ENCODE measurements at regions not wholly inside any gene's neighbourhood (a gene's known extent, or its start where the extent isn't known, plus 50 kb on each side); places are given as distances from the start of the nearest gene placed in this dataset.

DNA sequence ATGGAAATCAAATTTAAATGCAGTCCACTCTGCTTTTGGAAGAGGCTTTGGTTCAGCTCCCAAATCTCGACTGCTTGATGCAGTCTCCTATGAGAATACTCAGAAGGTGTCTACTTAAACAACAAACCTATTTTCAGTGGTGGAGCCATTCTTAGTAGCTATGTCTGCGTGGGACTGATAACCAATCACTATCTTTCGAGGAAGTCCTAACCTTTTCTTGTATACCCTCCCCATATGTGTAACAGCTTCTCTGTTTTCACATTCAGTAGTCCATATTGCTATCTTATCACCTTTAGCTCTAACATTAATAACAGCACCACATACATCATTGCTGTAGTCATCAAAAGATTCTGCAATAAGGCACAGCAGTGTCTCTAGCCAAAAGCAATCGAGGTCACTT is 333.0 kb upstream of the ATP11B start:
- no peak for DNase-seq (ENCODE audit: low read depth)

GRCh38 chr3:182462152-182462551 is 331.2 kb upstream of the ATP11B start:
- no peak for DNase-seq (ENCODE audit: low read depth)

- no peak for DNase-seq (ENCODE audit: low read depth)
Observed at GRCh38 chr3:182464513-182465145, 328.7 kb upstream of the ATP11B start.

GRCh38 chr3:182465301-182466185 is 327.8 kb upstream of the ATP11B start:
- DNase-seq (ENCODE audit: low read depth): no peak

DNA sequence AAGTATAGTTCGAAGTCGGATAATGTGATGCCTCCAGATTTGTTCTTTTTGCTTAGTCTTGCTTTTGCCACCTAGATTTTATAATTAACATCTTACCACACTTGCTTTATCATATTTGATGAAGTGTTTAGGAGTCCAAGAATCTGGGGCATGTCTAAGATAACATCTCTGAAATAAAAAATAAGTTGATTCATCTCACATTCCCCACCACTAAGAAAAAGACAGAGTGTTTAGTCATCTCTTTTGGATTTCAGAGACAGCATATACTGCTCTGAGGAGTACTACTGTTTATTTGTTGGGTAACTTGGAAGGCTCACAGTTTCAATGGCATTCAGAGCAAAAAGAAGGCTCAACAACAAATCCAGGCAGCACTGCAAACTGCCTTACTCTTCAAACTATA is 324.2 kb upstream of the ATP11B start:
- no peak for DNase-seq (ENCODE audit: low read depth)

GRCh38 chr3:182470187-182470586 is 323.1 kb upstream of the ATP11B start:
- no peak for DNase-seq (ENCODE audit: low read depth)

GRCh38 chr3:182473191-182473710 is 320.1 kb upstream of the ATP11B start:
- DNase-seq (ENCODE audit: low read depth): no peak

DNA sequence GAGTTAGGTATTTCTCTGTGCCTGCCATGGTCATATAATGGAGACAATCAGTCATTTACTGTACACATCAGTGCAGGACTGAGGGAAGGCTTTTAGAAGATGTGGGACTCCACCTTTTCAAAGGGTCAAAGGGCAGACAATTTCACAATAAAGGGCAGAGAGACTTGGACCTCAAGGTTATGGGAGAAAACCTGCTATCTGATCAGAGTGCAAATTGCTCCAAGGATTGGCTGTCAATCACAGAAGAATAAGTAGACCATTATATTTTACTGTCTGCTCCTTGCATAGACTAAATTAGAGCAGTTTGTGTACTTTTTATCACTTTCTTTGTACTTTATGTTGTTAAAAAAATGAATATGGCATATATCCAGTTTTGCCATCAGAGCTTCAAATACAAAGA is 314.9 kb upstream of the ATP11B start:
- no peak for DNase-seq (ENCODE audit: low read depth)

- DNase-seq (ENCODE audit: low read depth): peak; percentile 5
Observed at GRCh38 chr3:182479419-182480336, 313.6 kb upstream of the ATP11B start.

GRCh38 chr3:182482705-182483104 is 310.6 kb upstream of the ATP11B start:
- no peak for DNase-seq (ENCODE audit: low read depth)

GRCh38 chr3:182484682-182485081 is 308.6 kb upstream of the ATP11B start:
- no peak for DNase-seq (ENCODE audit: low read depth)

DNA sequence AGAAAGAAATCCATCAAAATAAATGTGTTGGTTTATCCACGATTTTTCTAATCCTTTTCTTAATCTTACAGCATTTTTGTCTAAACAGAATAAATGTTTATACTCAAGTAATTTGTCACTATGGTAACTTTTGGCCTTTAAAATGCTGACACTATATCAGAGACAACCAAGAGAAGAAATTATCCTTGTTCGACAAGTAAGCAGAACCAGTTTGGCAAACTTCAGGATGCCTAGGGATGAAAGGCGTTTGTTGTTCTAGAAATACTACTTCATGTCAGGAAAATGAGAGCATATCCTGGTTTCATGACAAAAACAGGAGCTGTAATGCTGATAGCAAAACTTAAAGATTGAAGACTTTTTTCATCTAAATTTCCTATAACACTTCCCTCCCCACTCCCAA is 308.0 kb upstream of the ATP11B start:
- no peak for DNase-seq (ENCODE audit: low read depth)

- DNase-seq (ENCODE audit: low read depth): no peak
Observed at GRCh38 chr3:182486463-182486862, 306.8 kb upstream of the ATP11B start.

DNA sequence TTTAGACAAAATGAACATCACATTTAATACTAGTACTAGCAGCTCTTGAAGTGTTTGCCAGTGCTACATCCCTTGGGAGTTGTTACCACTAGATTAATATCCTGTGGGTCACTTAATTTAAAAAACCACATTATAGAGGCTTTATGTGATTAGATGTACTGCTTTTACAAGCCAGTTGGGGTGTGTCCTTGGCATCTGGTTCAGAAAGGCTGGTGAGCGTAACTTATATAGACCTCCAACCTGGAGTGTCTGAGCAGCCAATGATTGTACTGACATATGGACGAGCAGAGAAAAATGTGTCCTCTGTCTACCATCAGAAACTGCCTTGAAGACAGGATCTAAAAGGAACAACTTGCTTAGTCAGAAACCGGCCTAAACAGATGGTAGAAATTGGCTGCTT is 306.2 kb upstream of the ATP11B start:
- DNase-seq (ENCODE audit: low read depth): peak; percentile 16

DNA sequence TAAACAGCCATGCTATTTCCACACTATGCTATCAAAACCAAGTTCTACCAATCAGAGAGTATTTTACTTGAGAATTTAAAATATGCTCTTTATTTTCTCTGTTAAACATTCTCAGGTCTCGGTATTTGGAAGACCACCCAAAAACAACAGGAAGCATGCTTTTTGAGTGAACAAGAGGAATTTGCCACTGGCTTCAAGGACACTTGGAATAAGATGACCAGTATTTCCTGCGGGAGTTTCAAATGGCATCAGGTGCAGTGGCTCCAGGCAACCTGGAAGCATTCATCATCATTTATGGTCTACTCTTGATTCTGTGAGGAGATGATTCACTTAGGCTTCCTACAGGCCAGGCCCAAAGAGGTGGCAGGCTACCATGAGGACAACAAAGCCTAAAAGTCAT is 305.7 kb upstream of the ATP11B start:
- DNase-seq (ENCODE audit: low read depth): no peak

DNA sequence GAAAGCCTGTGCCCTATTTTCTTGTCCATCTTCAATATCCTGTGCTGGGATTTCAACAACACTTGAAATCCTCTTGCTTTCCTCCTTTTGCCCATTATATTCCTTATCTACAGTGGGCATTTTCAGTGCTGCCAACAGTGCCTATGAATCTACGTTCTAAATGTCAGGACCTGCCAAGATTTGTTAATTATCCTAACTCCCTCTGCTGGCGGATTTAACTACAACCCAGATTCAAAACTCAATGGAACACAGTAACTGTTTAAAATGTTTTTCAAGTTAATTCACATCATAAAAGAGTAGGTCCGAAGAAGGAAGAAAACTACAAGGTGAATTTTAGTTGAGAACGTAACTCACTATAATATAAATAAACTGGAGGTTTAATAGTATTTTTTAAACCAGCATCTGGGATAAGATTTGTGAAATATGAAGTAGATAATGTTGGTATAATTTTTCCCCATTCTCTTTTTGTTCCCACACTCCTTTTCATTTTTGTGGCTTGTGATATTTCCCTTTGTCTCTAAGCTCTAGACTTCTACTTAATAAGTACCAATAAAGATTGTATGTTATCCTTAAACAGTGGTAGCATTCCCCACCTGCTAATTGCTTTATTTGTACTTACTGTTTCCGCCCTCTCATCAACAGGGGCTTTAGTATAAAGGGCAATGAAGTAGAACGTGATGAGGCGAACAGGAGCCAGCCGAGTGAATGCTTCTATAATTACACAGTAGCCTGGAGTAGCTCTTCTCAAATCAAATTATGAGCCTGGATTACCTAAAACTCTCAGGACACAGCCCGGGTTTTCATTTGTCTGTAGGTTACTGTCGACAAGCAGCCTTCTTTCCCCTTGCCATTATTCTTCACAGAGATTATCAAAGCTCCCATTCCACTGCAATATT is 302.5 kb upstream of the ATP11B start:
- peak; percentile 16 for DNase-seq (ENCODE audit: low read depth)

GRCh38 chr3:182491577-182491976 is 301.7 kb upstream of the ATP11B start:
- DNase-seq (ENCODE audit: low read depth): no peak

GRCh38 chr3:182492536-182492935 is 300.8 kb upstream of the ATP11B start:
- DNase-seq (ENCODE audit: low read depth): no peak

GRCh38 chr3:182500289-182500688 is 293.0 kb upstream of the ATP11B start:
- no peak for DNase-seq (ENCODE audit: low read depth)

DNA sequence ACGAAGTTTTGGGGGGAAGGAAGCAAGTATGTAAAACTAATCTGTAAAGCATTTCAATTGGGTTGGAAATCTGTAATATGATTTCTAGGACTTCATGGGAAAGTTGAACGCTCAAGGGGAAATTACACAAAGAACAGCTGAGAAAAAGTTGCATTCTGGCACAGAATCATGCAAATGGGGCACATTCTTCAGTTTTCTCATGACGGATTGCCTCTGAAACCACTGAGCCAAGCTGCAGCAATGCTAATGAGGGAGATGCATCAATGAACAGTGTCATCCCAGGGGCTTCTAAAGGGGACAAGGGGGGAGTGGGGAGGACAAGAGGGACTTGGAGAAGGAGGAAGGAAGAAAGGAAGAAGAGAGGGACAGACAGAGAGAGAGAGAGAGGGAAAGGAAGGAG is 291.4 kb upstream of the ATP11B start:
- no peak for DNase-seq (ENCODE audit: low read depth)

- no peak for DNase-seq (ENCODE audit: low read depth)
Observed at GRCh38 chr3:182503401-182503800, 289.9 kb upstream of the ATP11B start.
